Neural cell (in vitro differentiated cells): ENCODE measurements at regions not wholly inside any gene's neighbourhood (a gene's known extent, or its start where the extent isn't known, plus 50 kb on each side); places are given as distances from the start of the nearest gene placed in this dataset.

ENCODE experiments used
- H2AFZ ChIP-seq: fragments of 200-600, 300-800 bp; sonication (generic), shearing (Covaris generic); 2 replicates; pipeline ENCODE4 v1.6.0; 2014; ENCODE audit warnings: low read depth, mild to moderate bottlenecking, antibody characterized with exemption, low read length, moderate library complexity
- H3F3A ChIP-seq: fragments of 200-600 bp; shearing (Covaris generic); 2 replicates; pipeline ENCODE4 v1.6.1; 2016; ENCODE audit warnings: mild to moderate bottlenecking, moderate library complexity, mixed read lengths, antibody characterized with exemption, low read length; ENCODE audit not compliant: insufficient read depth, poor library complexity, severe bottlenecking
- H3K27ac ChIP-seq: fragments of 200-600, 300-800 bp; sonication (generic), shearing (Covaris generic); 2 replicates; pipeline ENCODE4 v1.5.1; 2014; ENCODE audit warnings: mild to moderate bottlenecking, low read length, moderate library complexity
- H3K27me3 ChIP-seq: fragments of 300-800, 200-600 bp; sonication (generic), shearing (Covaris generic); 2 replicates; pipeline ENCODE4 v1.6.0; 2014; ENCODE audit warnings: mild to moderate bottlenecking, low read depth, low read length, moderate library complexity; ENCODE audit not compliant: insufficient read depth
- H3K36me3 ChIP-seq: fragments of 300-800, 200-600 bp; sonication (generic), shearing (Covaris generic); 2 replicates; pipeline ENCODE4 v1.5.1; 2014; ENCODE audit warnings: mild to moderate bottlenecking, antibody characterized with exemption, low read length, moderate library complexity; ENCODE audit not compliant: insufficient read depth
- H3K4me2 ChIP-seq: fragments of 300-800, 200-600 bp; sonication (generic), shearing (Covaris generic); 2 replicates; pipeline ENCODE4 v1.6.0; 2014; ENCODE audit warnings: mild to moderate bottlenecking, low read length
- H3K4me3 ChIP-seq: fragments of 300-800, 200-600 bp; sonication (generic), shearing (Covaris generic); 2 replicates; pipeline ENCODE4 v1.5.1; 2014; ENCODE audit warnings: mild to moderate bottlenecking, low read length, moderate library complexity
- H3K79me2 ChIP-seq: fragments of 200-600 bp; shearing (Covaris generic); replicated peaks from 2 replicates; pipeline ENCODE4 v1.6.0; 2014; ENCODE audit warnings: mild to moderate bottlenecking, low read length, moderate library complexity; ENCODE audit not compliant: insufficient read depth
- H3K9ac ChIP-seq: fragments of 300-800, 200-600 bp; sonication (generic), shearing (Covaris generic); 2 replicates; pipeline ENCODE4 v1.6.1; 2016; ENCODE audit warnings: mild to moderate bottlenecking, low read length, mixed read lengths
- H3K9me2 ChIP-seq: fragments of 200-600 bp; shearing (Covaris generic); 2 replicates; pipeline ENCODE4 v1.6.1; 2016; ENCODE audit warnings: mild to moderate bottlenecking, low read length, mixed read lengths; ENCODE audit not compliant: insufficient read depth
- H3K9me3 ChIP-seq: fragments of 200-600, 300-800 bp; sonication (generic), shearing (Covaris generic); 2 replicates; pipeline ENCODE4 v1.6.1; 2016; ENCODE audit warnings: mild to moderate bottlenecking, mixed run types, low read length, moderate library complexity, mixed read lengths
- H4K20me1 ChIP-seq: fragments of 200-600 bp; shearing (Covaris generic); 2 replicates; pipeline ENCODE4 v1.6.1; 2016; ENCODE audit warnings: mild to moderate bottlenecking, mixed run types; ENCODE audit not compliant: insufficient read depth
- CTCF ChIP-seq: fragments of 450-650 bp; IDR thresholded peaks from 2 replicates; pipeline ENCODE4 v1.5.1; 2014; ENCODE audit warnings: antibody characterized with exemption, mild to moderate bottlenecking, moderate library complexity; ENCODE audit not compliant: poor library complexity, severe bottlenecking
- EP300 ChIP-seq: fragments of 450-650 bp; conservative IDR thresholded peaks from 2 replicates; pipeline ENCODE4 v1.6.1; 2014; ENCODE audit warnings: antibody characterized with exemption, mild to moderate bottlenecking, moderate library complexity; ENCODE audit not compliant: poor library complexity, severe bottlenecking
- EZH2 ChIP-seq: fragments of 200-600, 300-800 bp; shearing (Covaris generic), sonication (generic); IDR thresholded peaks from 2 replicates; pipeline ENCODE4 v1.6.1; 2014; ENCODE audit warnings: antibody characterized with exemption, low read length, borderline replicate concordance, mild to moderate bottlenecking; ENCODE audit not compliant: insufficient read depth, poor library complexity, severe bottlenecking
- MXI1 ChIP-seq: fragments of 450-650 bp; conservative IDR thresholded peaks from 2 replicates; pipeline ENCODE4 v1.6.1; 2014; ENCODE audit warnings: antibody characterized with exemption, mild to moderate bottlenecking; ENCODE audit not compliant: poor library complexity, severe bottlenecking
- POLR2AphosphoS5 ChIP-seq: IDR thresholded peaks from 2 replicates; pipeline ENCODE4 v1.6.1; 2012
- RAD21 ChIP-seq: fragments of 450-650 bp; conservative IDR thresholded peaks from 2 replicates; pipeline ENCODE4 v1.6.1; 2014; ENCODE audit warnings: antibody characterized with exemption, mild to moderate bottlenecking, moderate library complexity
- REST ChIP-seq: IDR thresholded peaks from 2 replicates; pipeline ENCODE4 v1.6.1; 2012; ENCODE audit warnings: borderline replicate concordance
- SMC3 ChIP-seq: fragments of 450-650 bp; conservative IDR thresholded peaks from 2 replicates; pipeline ENCODE4 v1.6.1; 2014; ENCODE audit warnings: antibody characterized with exemption, mild to moderate bottlenecking, moderate library complexity; ENCODE audit not compliant: poor library complexity
- TAF1 ChIP-seq: IDR thresholded peaks from 2 replicates; pipeline ENCODE4 v1.6.1; 2012; ENCODE audit warnings: low read depth

GRCh38 chr2:188721784-188722183 lies 252.4 kb upstream of the COL3A1 start:
- Histone ChIP-seq H3K4me3 (no peak overlapping the region), H3K9me3 (no peaks in the 10 kb centered on the region), H3K4me2 (no peak overlapping the region), H3K27ac (no peak overlapping the region), H3K9ac (no peak overlapping the region), H4K20me1 (no peaks in the 10 kb centered on the region), H3K79me2 (no peaks in the 10 kb centered on the region), H3K36me3 (no peaks in the 10 kb centered on the region), H3F3A (no peaks in the 10 kb centered on the region), H3K27me3 (no peaks in the 10 kb centered on the region), H2AFZ (no peak overlapping the region), H3K9me2 (no peaks in the 10 kb centered on the region)
- TF ChIP-seq SMC3 = no peak
- TF ChIP-seq EZH2 = no peak
- TF ChIP-seq CTCF = no peak
- TF ChIP-seq EP300 = no peak
- TF ChIP-seq REST = no peak
- TF ChIP-seq RAD21 = no peak
- no peak for TF ChIP-seq POLR2AphosphoS5
- TF ChIP-seq TAF1 = no peak
- no peak for TF ChIP-seq MXI1

DNA sequence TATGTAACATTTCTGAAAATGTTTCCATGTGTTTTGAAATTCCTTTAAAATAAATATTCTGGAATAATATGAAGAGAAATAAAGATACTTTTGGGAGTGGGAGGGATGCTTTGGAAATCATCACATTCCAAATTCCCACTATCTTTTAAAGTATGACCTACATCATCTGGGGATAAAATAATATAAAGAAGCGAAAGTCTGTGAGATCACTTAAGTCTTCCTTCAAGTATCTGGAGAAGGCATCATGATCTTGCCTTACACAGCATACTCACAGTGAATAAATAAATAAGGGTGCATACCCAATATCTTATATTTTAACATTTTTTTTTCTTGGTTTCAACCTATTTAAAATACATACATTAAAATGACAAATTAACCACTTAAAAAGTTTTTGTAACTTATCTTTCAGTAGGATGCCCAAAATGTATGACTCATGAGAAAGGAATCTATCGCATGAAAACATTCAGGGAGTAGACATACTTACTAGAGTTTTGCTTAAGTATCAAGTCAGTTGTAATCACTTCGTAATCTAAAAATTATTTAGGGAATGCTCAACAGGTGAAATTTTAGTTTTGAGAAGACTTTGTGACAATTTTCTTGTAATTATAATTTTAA lies 248.3 kb upstream of the COL3A1 start:
- Histone ChIP-seq H3K27me3 (no peaks in the 10 kb centered on the region), H3K9me3 (no peaks in the 10 kb centered on the region), H3K36me3 (no peaks in the 10 kb centered on the region), H3F3A (no peaks in the 10 kb centered on the region), H2AFZ (no peak overlapping the region), H3K27ac (no peak overlapping the region), H3K79me2 (no peaks in the 10 kb centered on the region), H4K20me1 (no peaks in the 10 kb centered on the region), H3K4me2 (no peak overlapping the region), H3K4me3 (no peak overlapping the region), H3K9me2 (no peaks in the 10 kb centered on the region), H3K9ac (no peak overlapping the region)
- TF ChIP-seq EZH2 (no peak), TAF1 (no peak), SMC3 (no peak), CTCF (no peak), REST (no peak), MXI1 (no peak), EP300 (no peak), POLR2AphosphoS5 (no peak), RAD21 (no peak)
